T1000 (cell line): ENCODE measurements at regions not wholly inside any gene's neighbourhood (a gene's known extent, or its start where the extent isn't known, plus 50 kb on each side); places are given as distances from the start of the nearest gene placed in this dataset.

Experiments
- DNase-seq: peaks from one replicate; lab custom pipeline; 2025; ENCODE audit warnings: mixed read lengths; lab: John Stamatoyannopoulos, UW

- DNase-seq = no peak
Observed at GRCh38 chr1:239732770-239733169, 346.4 kb downstream of the CHRM3 start.

GRCh38 chr1:239733995-239734394 lies 347.6 kb downstream of the CHRM3 start:
- DNase-seq = no peak

- DNase-seq = no peak
Observed at GRCh38 chr1:239735111-239735510, 348.7 kb downstream of the CHRM3 start.

DNA sequence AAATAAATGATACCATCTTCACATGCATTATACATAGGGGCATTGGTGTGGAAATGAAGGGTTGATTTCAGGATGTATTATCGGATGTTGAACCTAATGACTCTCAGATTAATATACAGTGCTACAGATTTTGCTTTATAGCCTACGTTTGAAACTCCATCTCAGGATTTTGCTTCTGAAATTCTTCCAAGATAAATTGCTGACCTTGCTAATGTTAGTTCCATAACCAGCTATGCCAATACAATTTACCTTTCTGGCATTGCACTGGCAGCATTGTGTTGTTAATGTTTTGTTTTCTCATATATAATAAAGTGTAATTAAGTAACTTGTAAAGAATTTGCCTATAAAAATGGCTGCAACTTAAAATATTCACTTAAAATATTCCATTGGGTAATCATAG lies 350.1 kb downstream of the CHRM3 start:
- DNase-seq = no peak

DNA sequence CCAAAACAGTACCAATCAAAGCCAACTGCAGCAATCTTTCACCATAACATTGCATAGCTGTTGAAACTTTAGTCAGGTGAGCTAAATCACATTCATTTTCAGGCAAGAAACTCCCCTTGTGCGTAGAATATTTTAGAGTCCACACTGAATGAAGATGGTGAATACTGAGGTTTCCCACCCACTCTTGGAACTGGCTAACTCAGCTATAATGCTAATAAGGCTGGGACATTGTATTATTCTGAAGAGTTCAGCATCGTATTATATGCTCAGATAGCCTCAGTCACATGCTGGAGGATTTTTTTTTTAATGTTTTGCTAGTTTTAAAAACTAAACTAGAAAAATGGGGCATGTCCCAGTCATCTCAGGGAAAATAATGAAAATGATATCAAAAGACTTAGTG lies 352.3 kb upstream of the FMN2 start:
- DNase-seq = no peak

- no peak for DNase-seq
Observed at GRCh38 chr1:239739919-239740318, 351.8 kb upstream of the FMN2 start.

- DNase-seq = no peak
Observed at GRCh38 chr1:239742416-239743109, 349.1 kb upstream of the FMN2 start.

GRCh38 chr1:239744851-239745250 lies 346.8 kb upstream of the FMN2 start:
- no peak for DNase-seq

- no peak for DNase-seq
Observed at GRCh38 chr1:239755107-239755912, 336.4 kb upstream of the FMN2 start.

- no peak for DNase-seq
Observed at GRCh38 chr1:239757716-239758115, 334.0 kb upstream of the FMN2 start.

- no peak for DNase-seq
Observed at GRCh38 chr1:239758756-239759155, 332.9 kb upstream of the FMN2 start.

DNA sequence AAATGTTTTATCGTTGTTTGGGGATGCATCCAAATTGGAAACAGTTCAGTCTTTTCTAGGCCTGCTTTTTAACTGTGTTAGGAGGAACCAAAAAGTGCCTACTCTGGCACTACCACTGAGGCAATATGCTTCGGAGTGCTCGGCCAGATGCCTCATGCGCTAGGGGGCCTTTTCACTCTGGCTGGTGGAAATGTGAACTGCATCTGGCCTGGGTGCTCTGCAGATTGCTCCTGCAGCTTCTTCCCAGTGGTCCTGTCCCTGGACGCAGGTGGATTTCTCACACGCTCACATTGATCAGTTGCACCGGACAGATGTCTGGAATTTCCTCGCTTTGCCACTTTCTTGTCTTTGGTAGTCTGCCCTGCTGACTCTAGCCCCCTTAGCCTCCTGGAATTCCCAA lies 330.2 kb upstream of the FMN2 start:
- no peak for DNase-seq

- DNase-seq = no peak
Observed at GRCh38 chr1:239763850-239764249, 327.8 kb upstream of the FMN2 start.

- no peak for DNase-seq
Observed at GRCh38 chr1:239764546-239764945, 327.1 kb upstream of the FMN2 start.

GRCh38 chr1:239765163-239765562 lies 326.5 kb upstream of the FMN2 start:
- DNase-seq = no peak

DNA sequence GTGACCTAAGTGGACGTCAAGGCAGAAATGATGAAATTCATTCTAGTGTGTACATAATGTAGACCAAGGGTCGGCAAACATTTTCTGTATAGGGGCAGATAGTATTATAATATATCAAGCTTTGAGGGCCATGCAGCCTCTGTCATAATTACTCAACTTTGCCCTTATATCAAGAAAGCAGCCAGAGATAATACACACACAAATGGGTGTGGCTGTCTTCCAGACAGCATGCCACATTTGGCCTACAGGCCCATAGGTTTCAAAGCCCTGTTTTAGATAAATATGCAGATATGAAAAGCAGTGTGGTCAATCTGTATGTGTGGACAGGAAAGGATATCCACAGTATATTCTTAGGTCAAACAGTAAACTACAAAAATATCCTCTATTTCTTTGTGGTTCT lies 320.1 kb upstream of the FMN2 start:
- DNase-seq = no peak

GRCh38 chr1:239772446-239772845 lies 319.2 kb upstream of the FMN2 start:
- DNase-seq = no peak

DNA sequence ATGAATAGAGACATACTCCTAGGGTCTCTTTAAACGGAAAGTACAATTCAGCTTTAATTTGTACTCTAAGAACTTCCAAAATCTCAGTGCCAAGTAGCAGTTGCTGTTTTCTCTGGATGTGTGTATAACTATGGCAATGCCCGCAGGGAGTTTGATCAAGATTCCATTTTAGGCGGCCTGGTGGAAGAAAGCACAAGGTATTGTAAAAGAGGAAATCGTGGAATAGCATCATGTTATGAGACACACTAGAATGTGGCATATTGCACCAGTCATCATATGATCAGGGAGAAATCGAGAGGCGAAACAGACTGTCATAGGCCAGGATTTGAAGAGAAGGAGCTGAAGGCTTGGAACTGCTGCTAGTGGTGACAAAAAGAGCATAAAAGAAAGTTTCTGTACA lies 316.2 kb upstream of the FMN2 start:
- no peak for DNase-seq

- no peak for DNase-seq
Observed at GRCh38 chr1:239778208-239778813, 313.4 kb upstream of the FMN2 start.

GRCh38 chr1:239779962-239780361 lies 311.7 kb upstream of the FMN2 start:
- no peak for DNase-seq

- DNase-seq = no peak
Observed at GRCh38 chr1:239784896-239785295, 306.8 kb upstream of the FMN2 start.

DNA sequence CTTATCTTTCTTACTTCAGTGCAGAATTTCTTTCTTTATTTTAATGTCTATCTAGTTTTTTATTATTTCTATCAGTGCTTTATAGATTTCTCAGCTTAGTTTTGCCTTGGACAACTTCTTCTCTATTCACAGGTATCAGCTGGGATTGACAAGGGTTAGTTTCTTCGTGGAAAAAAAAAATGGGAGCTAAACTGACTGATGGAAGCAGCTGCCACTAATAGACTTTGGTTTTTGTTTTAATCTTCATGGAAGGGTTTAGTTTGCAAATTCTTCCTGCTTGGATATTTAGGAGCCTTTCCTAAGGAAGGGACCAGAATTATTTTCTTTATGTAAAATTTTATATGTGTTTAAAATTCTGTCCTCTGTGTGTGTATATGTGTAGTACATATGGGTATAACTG lies 306.1 kb upstream of the FMN2 start:
- no peak for DNase-seq

DNA sequence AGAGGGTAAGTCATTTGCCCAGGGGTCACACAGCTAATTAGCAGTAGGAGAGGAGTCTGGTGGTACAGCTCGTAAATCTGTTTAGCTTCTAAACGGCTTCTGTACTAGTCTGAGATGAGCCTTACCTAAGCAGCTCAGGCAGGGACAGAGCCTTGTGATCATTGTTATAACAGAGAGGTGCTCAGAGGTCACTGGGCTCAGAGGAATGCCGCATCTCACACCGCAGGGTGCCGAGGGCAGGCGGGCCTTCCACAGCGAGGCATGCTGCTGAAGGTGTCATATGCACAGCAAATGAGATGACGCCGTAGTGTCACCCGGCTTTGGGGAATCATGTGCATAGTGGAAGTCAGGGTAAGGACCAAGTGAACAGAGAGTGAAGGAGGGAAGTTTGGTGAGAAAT lies 305.2 kb upstream of the FMN2 start:
- DNase-seq = no peak
